Epithelial cell of proximal tubule (primary cell): ENCODE measurements at regions not wholly inside any gene's neighbourhood (a gene's known extent, or its start where the extent isn't known, plus 50 kb on each side); places are given as distances from the start of the nearest gene placed in this dataset.
"Not testable (repeated sequence)": the region's sequence is repeated elsewhere in the genome, so short reads cannot be mapped to it uniquely, and the experiment has no call there.

Source experiments
- DNase-seq: peaks from one replicate; pipeline ENCODE4 v3.0.0-alpha.2; 2011; ENCODE audit warnings: low read depth
- H3K4me3 ChIP-seq: 2 replicates; pipeline ENCODE4 v1.5.1; 2011; ENCODE audit warnings: low read depth, mild to moderate bottlenecking, low read length
- CTCF ChIP-seq: conservative IDR thresholded peaks from 2 replicates; pipeline ENCODE4 v1.5.1; 2012; ENCODE audit warnings: low read depth, mild to moderate bottlenecking, low read length

- TF ChIP-seq CTCF = no peak
- H3K4me3 ChIP-seq = no peak overlapping the region
- DNase-seq = no peak
Observed at GRCh38 chr14:35932659-35933159, 106.6 kb downstream of the BRMS1L start.

- DNase-seq = no peak
- TF ChIP-seq CTCF = no peak
- H3K4me3 ChIP-seq = no peak overlapping the region
Observed at GRCh38 chr14:35932136-35932535, 106.0 kb downstream of the BRMS1L start.

GRCh38 chr14:35931346-35931745 lies 105.2 kb downstream of the BRMS1L start:
- no peak overlapping the region for H3K4me3 ChIP-seq
- no peak for DNase-seq
- no peak for TF ChIP-seq CTCF

GRCh38 chr14:35929186-35929585 lies 103.0 kb downstream of the BRMS1L start:
- H3K4me3 ChIP-seq = no peak overlapping the region
- TF ChIP-seq CTCF = no peak
- no peak for DNase-seq

GRCh38 chr14:35927727-35928126 lies 101.6 kb downstream of the BRMS1L start:
- no peak overlapping the region for H3K4me3 ChIP-seq
- TF ChIP-seq CTCF = no peak
- no peak for DNase-seq

GRCh38 chr14:35925319-35925718 lies 99.2 kb downstream of the BRMS1L start:
- TF ChIP-seq CTCF = no peak
- no peak for DNase-seq
- no peak overlapping the region for H3K4me3 ChIP-seq

GRCh38 chr14:35922590-35922989 lies 96.5 kb downstream of the BRMS1L start:
- H3K4me3 ChIP-seq, DNase-seq: not testable (repeated sequence)
